ENCODE measurements at regions not wholly inside any gene's neighbourhood (a gene's known extent, or its start where the extent isn't known, plus 50 kb on each side); places are given as distances from the start of the nearest gene placed in this dataset.

GRCh38 chr3:117587416-117587815 lies 877.8 kb downstream of the TUSC7 start:
- CTCF ChIA-PET = no interaction called here
- H3K27ac ChIP-seq (ENCODE audit: low read depth in 1 of 2, low read length in 2 of 2) = no peak overlapping the region
- H3K9me3 ChIP-seq (ENCODE audit: control insufficient read depth in 1 of 2, insufficient read depth in 1 of 2, low read length in 2 of 2) = no peaks in the 10 kb centered on the region
- Mint-ChIP-seq H3K27me3 (no peaks in the 10 kb centered on the region), H3K9me3 (peaks cover 3% of the 10 kb centered on the region), H3K27ac (no peak overlapping the region), H3K36me3 (ENCODE audit: low read depth) (no peaks in the 10 kb centered on the region), H3K4me3 (no peak overlapping the region), H3K4me1 (ENCODE audit: low read depth) (no peaks in the 10 kb centered on the region)
- intact Hi-C loops (cut with DNase I, micrococcal nuclease) = no loop called here
- TF ChIP-seq, protein P1, sequence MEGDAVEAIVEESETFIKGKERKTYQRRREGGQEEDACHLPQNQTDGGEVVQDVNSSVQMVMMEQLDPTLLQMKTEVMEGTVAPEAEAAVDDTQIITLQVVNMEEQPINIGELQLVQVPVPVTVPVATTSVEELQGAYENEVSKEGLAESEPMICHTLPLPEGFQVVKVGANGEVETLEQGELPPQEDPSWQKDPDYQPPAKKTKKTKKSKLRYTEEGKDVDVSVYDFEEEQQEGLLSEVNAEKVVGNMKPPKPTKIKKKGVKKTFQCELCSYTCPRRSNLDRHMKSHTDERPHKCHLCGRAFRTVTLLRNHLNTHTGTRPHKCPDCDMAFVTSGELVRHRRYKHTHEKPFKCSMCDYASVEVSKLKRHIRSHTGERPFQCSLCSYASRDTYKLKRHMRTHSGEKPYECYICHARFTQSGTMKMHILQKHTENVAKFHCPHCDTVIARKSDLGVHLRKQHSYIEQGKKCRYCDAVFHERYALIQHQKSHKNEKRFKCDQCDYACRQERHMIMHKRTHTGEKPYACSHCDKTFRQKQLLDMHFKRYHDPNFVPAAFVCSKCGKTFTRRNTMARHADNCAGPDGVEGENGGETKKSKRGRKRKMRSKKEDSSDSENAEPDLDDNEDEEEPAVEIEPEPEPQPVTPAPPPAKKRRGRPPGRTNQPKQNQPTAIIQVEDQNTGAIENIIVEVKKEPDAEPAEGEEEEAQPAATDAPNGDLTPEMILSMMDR (IDR thresholded peaks at IDR 0.05) = no peak
- no peak for DNase-seq
- POLR2A ChIA-PET = no interaction called here
- H3K27me3 ChIP-seq (ENCODE audit: control insufficient read depth in 1 of 2, insufficient read depth in 2 of 2, low read length in 2 of 2) = no peaks in the 10 kb centered on the region
- no peaks in the 10 kb centered on the region for H3K36me3 ChIP-seq (ENCODE audit: insufficient read depth, low read length)
- H3K4me3 ChIP-seq (ENCODE audit: low read length) = no peak overlapping the region
- no peaks in the 10 kb centered on the region for H3K4me1 ChIP-seq (ENCODE audit: insufficient read depth, low read length)
- ATAC-seq (ENCODE audit: poor library complexity) = no peak

DNA sequence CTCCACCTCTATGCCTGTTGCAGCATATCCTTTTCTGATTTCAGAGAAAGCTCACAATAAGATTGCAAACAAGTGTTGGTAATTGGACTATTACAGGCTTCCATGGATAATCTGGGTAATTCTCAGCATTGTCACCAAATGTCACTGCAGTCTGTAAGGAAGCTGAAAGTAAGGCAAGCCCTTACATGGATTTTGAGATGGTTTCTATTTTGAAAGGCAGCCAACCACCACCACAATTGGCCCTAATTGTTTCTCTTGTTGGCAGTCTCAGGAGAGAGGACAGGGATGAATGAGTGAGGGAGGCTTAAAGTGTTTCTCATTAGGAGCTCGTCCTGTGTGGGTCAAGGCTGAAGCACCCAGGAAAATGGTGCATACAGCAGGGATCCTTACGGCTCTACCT lies 879.9 kb downstream of the TUSC7 start:
- TF ChIP-seq, protein P1 (IDR thresholded peaks at IDR 0.05) = no peak
- no peak overlapping the region for H3K4me3 Mint-ChIP-seq
- no peak overlapping the region for H3K27ac ChIP-seq (ENCODE audit: low read depth in 1 of 2, low read length in 2 of 2)
- H3K36me3 Mint-ChIP-seq (ENCODE audit: low read depth) = no peaks in the 10 kb centered on the region
- H3K4me1 Mint-ChIP-seq (ENCODE audit: low read depth) = no peaks in the 10 kb centered on the region
- H3K27me3 ChIP-seq (ENCODE audit: control insufficient read depth in 1 of 2, insufficient read depth in 2 of 2, low read length in 2 of 2) = no peaks in the 10 kb centered on the region
- peaks cover 0 to 3% of the 10 kb centered on the region in 2 experiments for H3K9me3 ChIP-seq (ENCODE audit: control insufficient read depth in 1 of 2, insufficient read depth in 1 of 2, low read length in 2 of 2)
- peaks cover 5% of the 10 kb centered on the region for H3K9me3 Mint-ChIP-seq
- no peak overlapping the region for H3K4me3 ChIP-seq (ENCODE audit: low read length)
- no peaks in the 10 kb centered on the region for H3K36me3 ChIP-seq (ENCODE audit: insufficient read depth, low read length)
- intact Hi-C loops (cut with DNase I, micrococcal nuclease) = no loop called here
- no peaks in the 10 kb centered on the region for H3K4me1 ChIP-seq (ENCODE audit: insufficient read depth, low read length)
- DNase-seq = no peak
- H3K27me3 Mint-ChIP-seq = no peaks in the 10 kb centered on the region
- ChIA-PET POLR2A (no interaction called here), CTCF (interaction anchor here (1.0 kb wide), 1 partner anchor 20 kb away, joined by 3 read pairs; no protein-coding TSS in a partner anchor)
- no peak overlapping the region for H3K27ac Mint-ChIP-seq
- no peak for ATAC-seq (ENCODE audit: poor library complexity)

GRCh38 chr3:117595615-117596014 lies 886.0 kb downstream of the TUSC7 start:
- no peaks in the 10 kb centered on the region for H3K27me3 Mint-ChIP-seq
- no peak overlapping the region for H3K27ac Mint-ChIP-seq
- CTCF ChIA-PET = no interaction called here
- TF ChIP-seq, protein P1 (IDR thresholded peaks at IDR 0.05) = no peak
- H3K4me1 Mint-ChIP-seq (ENCODE audit: low read depth) = no peaks in the 10 kb centered on the region
- POLR2A ChIA-PET = no interaction called here
- Histone ChIP-seq H3K27ac (ENCODE audit: low read depth in 1 of 2, low read length in 2 of 2) (no peak overlapping the region), H3K36me3 (ENCODE audit: insufficient read depth, low read length) (no peaks in the 10 kb centered on the region), H3K4me3 (ENCODE audit: low read length) (no peak overlapping the region), H3K27me3 (ENCODE audit: control insufficient read depth in 1 of 2, insufficient read depth in 2 of 2, low read length in 2 of 2) (no peaks in the 10 kb centered on the region), H3K4me1 (ENCODE audit: insufficient read depth, low read length) (no peaks in the 10 kb centered on the region), H3K9me3 (ENCODE audit: control insufficient read depth in 1 of 2, insufficient read depth in 1 of 2, low read length in 2 of 2) (peaks cover 0 to 3% of the 10 kb centered on the region in 2 experiments)
- ATAC-seq (ENCODE audit: poor library complexity) (no peak), DNase-seq (no peak)
- H3K9me3 Mint-ChIP-seq = peaks cover 2% of the 10 kb centered on the region
- H3K4me3 Mint-ChIP-seq = no peak overlapping the region
- intact Hi-C loops (cut with DNase I, micrococcal nuclease) = no loop called here
- no peaks in the 10 kb centered on the region for H3K36me3 Mint-ChIP-seq (ENCODE audit: low read depth)

Data from CD4-positive, alpha-beta T cell (primary cell).